BLaER1 (cell line): ENCODE measurements at regions not wholly inside any gene's neighbourhood (a gene's known extent, or its start where the extent isn't known, plus 50 kb on each side); places are given as distances from the start of the nearest gene placed in this dataset.

Experiments
- H3K27ac ChIP-seq: shearing (Covaris generic); formaldehyde crosslinking; 2 replicates; pipeline ENCODE4 v1.8.1; 2022
- H3K27me3 ChIP-seq: shearing (Covaris generic); formaldehyde crosslinking; 2 replicates; pipeline ENCODE4 v1.8.1; 2022
- H3K36me3 ChIP-seq: shearing (Covaris generic); formaldehyde crosslinking; 2 replicates; pipeline ENCODE4 v1.8.1; 2022
- H3K4me1 ChIP-seq: shearing (Covaris generic); formaldehyde crosslinking; 2 replicates; pipeline ENCODE4 v1.8.1; 2022
- H3K4me2 ChIP-seq: shearing (Covaris generic); formaldehyde crosslinking; 2 replicates; pipeline ENCODE4 v1.8.1; 2022
- H3K4me3 ChIP-seq: shearing (Covaris generic); formaldehyde crosslinking; 2 replicates; pipeline ENCODE4 v1.8.1; 2022
- H3K9ac ChIP-seq: shearing (Covaris generic); formaldehyde crosslinking; 2 replicates; pipeline ENCODE4 v1.8.1; 2022
- H3K9me3 ChIP-seq: shearing (Covaris generic); formaldehyde crosslinking; 2 replicates; pipeline ENCODE4 v1.8.1; 2022
- H4K20me1 ChIP-seq: shearing (Covaris generic); formaldehyde crosslinking; 2 replicates; pipeline ENCODE4 v1.8.1; 2022
- Cebpa-rat ChIP-seq: shearing (Covaris generic); IDR thresholded peaks from 2 replicates; pipeline ENCODE4 v1.8.1; 2022

DNA sequence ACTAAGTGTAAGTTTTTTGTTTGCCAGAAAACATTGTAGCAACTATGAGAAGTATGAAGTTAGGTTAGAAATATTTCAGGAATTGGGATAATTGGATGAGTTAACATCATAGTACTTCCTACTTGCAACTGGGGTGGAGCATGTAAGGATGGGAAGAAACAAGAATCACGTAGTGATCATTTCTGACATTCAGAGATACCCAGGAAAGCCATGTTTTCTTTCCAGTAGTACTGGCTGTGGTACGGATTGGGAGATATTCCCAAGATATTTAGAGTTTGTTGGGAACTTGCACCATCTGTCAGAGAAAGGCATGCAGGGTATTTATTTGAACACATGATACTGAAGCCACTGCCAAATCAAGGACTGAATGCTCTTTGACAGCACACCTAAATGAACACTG, 87.6 kb upstream of the SLC4A4 start:
- H3K4me1 ChIP-seq: no peaks in the 10 kb centered on the region
- H4K20me1 ChIP-seq: no peaks in the 10 kb centered on the region
- no peak overlapping the region for H3K27ac ChIP-seq
- no peak overlapping the region for H3K4me2 ChIP-seq
- H3K36me3 ChIP-seq: no peaks in the 10 kb centered on the region
- TF ChIP-seq Cebpa-rat: no peak
- H3K27me3 ChIP-seq: no peaks in the 10 kb centered on the region
- H3K4me3 ChIP-seq: no peak overlapping the region
- no peak overlapping the region for H3K9ac ChIP-seq
- no peaks in the 10 kb centered on the region for H3K9me3 ChIP-seq

DNA sequence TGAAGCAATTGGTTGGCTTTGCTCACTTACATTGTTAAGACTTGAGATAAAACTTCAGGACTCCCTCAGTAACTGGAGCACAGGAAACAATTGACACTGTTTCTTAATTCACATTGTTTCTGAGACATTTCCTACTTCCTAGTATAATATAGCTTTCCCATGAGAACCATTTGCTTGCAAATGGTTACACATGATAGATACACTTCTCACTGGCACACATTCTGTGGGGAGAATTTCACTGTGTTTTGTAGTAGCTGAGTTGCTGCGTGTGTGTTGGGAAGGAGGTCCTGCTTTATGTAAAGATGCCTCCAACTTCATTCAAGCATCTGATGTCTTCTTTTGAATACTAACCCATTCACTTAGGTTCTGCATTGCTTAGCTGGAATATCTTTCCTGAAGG, 85.3 kb upstream of the SLC4A4 start:
- H3K27me3 ChIP-seq: no peaks in the 10 kb centered on the region
- H3K9me3 ChIP-seq: no peaks in the 10 kb centered on the region
- no peak overlapping the region for H3K4me2 ChIP-seq
- no peak overlapping the region for H3K4me3 ChIP-seq
- no peaks in the 10 kb centered on the region for H3K36me3 ChIP-seq
- H3K4me1 ChIP-seq: no peaks in the 10 kb centered on the region
- no peak overlapping the region for H3K9ac ChIP-seq
- H4K20me1 ChIP-seq: no peaks in the 10 kb centered on the region
- no peak for TF ChIP-seq Cebpa-rat
- no peak overlapping the region for H3K27ac ChIP-seq

DNA sequence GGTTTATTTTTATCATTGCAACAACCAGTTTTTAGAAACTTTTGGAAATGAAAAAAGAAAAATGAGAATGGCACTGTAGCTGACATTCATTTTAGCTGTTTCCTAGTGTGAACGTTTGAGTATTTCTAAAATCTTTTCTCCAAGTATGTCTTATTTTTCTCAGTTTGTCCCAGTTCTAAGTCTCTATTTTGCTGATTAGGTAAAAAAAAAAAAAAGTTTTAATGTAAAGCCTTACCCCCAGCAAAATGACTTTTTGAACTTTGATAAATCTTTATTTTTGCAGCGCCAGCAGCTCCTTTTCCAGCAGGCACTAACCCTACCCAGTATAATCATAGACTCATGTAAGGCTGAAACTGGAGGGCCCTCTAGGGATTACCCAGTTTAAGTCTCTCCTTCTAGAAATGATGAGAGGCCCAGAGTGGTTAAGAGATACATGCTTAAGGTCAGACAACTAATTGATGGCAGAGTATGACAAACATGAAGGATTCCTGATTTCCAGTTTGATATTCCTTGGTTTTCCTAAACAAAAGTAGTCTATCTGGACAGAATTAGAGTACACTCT, 84.3 kb upstream of the SLC4A4 start:
- no peak for TF ChIP-seq Cebpa-rat
- Histone ChIP-seq H3K36me3 (no peaks in the 10 kb centered on the region), H4K20me1 (no peaks in the 10 kb centered on the region), H3K9me3 (no peaks in the 10 kb centered on the region), H3K9ac (no peak overlapping the region), H3K27me3 (no peaks in the 10 kb centered on the region), H3K4me1 (no peaks in the 10 kb centered on the region), H3K4me2 (no peak overlapping the region), H3K27ac (no peak overlapping the region), H3K4me3 (no peak overlapping the region)

DNA sequence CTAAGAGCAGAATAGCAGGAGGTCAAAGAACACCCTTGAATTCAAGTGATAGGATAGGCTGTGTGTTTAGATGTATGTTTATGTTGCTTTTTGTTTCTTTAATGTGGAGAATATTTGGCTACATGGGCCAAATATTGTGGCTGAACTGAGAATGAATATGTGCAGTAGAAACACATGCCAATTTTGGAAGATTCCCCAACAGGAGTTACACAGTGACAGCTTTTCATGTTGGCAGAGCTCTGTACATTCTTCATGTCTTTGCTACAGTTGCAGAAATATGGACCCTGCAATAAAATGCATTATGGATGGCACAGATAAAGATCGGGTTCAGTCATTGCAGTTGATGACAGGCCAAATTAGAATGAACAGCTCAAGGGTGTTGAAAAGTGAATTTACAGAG, 82.8 kb upstream of the SLC4A4 start:
- no peak overlapping the region for H3K27ac ChIP-seq
- H3K4me2 ChIP-seq: no peak overlapping the region
- H3K27me3 ChIP-seq: no peaks in the 10 kb centered on the region

DNA sequence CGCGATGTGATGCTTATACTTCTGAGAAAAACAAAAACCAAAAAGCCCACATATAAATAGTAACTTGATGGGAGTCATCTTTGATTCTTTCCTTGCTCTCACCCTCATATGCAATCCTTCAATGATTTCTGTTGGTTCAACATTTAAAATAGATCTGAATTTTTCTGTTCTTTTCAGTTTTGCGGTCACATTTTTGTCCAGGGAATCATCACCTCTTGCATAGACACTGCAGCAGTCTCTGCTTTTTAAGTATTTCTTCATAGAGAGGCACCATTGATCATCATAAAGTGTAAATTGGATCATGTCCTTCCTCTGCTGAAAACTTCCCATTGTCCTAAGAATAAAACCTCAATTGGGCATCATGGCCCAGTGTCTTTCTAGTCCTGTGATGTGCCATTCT, 81.1 kb upstream of the SLC4A4 start:
- Histone ChIP-seq H3K27me3 (no peaks in the 10 kb centered on the region), H4K20me1 (no peaks in the 10 kb centered on the region), H3K4me1 (peaks cover 6% of the 10 kb centered on the region; the same call in 1 of the 2 replicates), H3K36me3 (no peaks in the 10 kb centered on the region), H3K4me2 (no peak overlapping the region), H3K9me3 (no peaks in the 10 kb centered on the region), H3K27ac (no peak overlapping the region), H3K4me3 (no peak overlapping the region), H3K9ac (no peak overlapping the region)
- TF ChIP-seq Cebpa-rat: no peak

More for the DNA sequence above, 82.8 kb upstream of the SLC4A4 start:
- no peak for TF ChIP-seq Cebpa-rat
- Histone ChIP-seq H3K4me3 (no peak overlapping the region), H3K9me3 (no peaks in the 10 kb centered on the region), H4K20me1 (no peaks in the 10 kb centered on the region), H3K4me1 (peaks cover 6% of the 10 kb centered on the region; the same call in 1 of the 2 replicates), H3K36me3 (no peaks in the 10 kb centered on the region), H3K9ac (no peak overlapping the region)

DNA sequence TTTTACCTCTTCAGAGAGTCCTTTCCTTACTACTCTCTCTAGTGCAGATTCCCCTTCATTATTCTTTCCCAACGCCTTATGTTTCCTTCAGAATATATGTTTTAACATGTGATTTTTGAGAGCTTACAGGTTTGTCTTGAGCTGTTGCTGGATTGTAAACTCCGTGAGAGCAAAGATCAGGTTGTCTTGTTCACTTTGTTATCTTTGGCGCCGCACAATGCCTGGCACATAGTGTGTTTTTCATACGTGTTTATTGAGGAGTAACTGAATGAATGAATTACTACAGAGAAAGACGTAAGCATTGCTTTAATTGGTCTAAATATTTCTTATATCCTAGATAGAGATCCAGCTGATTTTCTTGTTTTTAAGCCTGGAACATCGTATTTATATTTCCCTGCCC, 80.5 kb upstream of the SLC4A4 start:
- no peaks in the 10 kb centered on the region for H4K20me1 ChIP-seq
- no peak overlapping the region for H3K27ac ChIP-seq
- H3K9ac ChIP-seq: no peak overlapping the region
- no peak for TF ChIP-seq Cebpa-rat
- H3K4me1 ChIP-seq: peaks cover 6% of the 10 kb centered on the region; the same call in 1 of the 2 replicates
- no peaks in the 10 kb centered on the region for H3K27me3 ChIP-seq
- no peaks in the 10 kb centered on the region for H3K36me3 ChIP-seq
- no peak overlapping the region for H3K4me3 ChIP-seq
- no peaks in the 10 kb centered on the region for H3K9me3 ChIP-seq
- no peak overlapping the region for H3K4me2 ChIP-seq

DNA sequence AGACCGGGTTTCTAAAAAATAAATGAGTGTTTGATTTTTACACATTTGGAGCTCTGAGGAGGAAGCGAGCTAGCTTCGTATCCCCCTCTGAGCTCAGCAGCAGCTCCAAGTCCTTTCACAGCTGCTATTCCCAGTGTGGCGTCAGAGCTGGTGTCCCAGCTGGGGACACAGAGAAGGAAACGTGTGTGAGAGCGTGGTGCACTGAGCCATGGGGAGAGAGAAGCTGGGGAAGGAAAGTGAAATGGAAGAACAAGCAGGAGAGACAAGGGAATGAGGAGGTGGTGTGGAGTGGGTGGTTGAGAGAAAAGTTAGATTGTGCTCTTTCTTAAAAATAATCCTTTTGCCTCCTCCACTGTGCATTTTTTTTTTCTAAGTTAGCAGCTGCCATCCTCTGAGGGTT, 79.5 kb upstream of the SLC4A4 start:
- H3K4me2 ChIP-seq: no peak overlapping the region

DNA sequence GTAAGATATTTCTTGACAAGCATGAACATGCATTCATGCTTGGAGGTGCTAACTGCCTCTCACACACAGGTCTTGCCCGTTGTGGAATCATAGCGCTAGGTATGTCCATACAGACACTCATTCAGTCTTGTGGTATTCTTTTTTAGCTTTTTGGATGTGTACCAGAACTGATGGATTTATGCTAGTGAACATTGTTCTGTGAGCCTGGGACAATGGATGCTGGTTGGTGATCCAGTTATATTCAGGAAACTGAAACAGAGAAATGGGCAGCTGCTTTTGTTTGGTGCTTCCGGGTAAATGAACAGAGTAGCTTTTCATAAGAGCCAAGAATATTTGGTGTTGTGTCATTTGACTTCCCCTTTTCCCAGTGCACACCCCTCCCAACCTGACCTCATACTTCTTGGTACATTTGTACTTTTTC, 78.9 kb upstream of the SLC4A4 start:
- no peak overlapping the region for H3K27ac ChIP-seq
- TF ChIP-seq Cebpa-rat: no peak
- peaks cover 6% of the 10 kb centered on the region; the same call in 1 of the 2 replicates for H3K4me1 ChIP-seq
- no peaks in the 10 kb centered on the region for H3K9me3 ChIP-seq
- H4K20me1 ChIP-seq: no peaks in the 10 kb centered on the region
- H3K9ac ChIP-seq: no peak overlapping the region
- H3K4me2 ChIP-seq: no peak overlapping the region
- H3K27me3 ChIP-seq: no peaks in the 10 kb centered on the region
- H3K36me3 ChIP-seq: no peaks in the 10 kb centered on the region
- no peak overlapping the region for H3K4me3 ChIP-seq

More for the DNA sequence above, 79.5 kb upstream of the SLC4A4 start:
- no peaks in the 10 kb centered on the region for H3K36me3 ChIP-seq
- no peaks in the 10 kb centered on the region for H3K9me3 ChIP-seq
- H3K27me3 ChIP-seq: no peaks in the 10 kb centered on the region
- no peak overlapping the region for H3K9ac ChIP-seq
- no peaks in the 10 kb centered on the region for H4K20me1 ChIP-seq
- no peak overlapping the region for H3K27ac ChIP-seq
- no peak for TF ChIP-seq Cebpa-rat
- H3K4me3 ChIP-seq: no peak overlapping the region
- H3K4me1 ChIP-seq: peaks cover 6% of the 10 kb centered on the region; the same call in 1 of the 2 replicates

DNA sequence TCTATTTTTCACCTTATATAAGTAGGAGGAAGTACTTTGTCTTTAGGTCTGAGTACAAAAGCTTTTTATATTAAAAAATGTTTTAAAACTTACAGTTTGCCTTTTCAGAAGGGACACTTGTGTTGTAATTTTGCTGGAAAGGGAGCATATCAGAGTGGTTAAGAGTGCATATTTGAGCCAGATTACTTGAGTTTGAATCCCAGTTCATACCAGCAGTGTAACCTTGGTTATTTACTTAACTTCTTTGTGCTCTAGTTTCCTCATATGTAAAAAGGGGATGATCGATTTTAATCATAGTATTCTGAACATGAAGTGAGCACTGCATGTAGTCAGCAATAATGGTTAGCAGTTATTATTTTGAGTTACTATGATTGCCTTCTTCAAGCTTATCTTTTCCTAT, 78.3 kb upstream of the SLC4A4 start:
- Histone ChIP-seq H3K4me2 (no peak overlapping the region), H3K36me3 (no peaks in the 10 kb centered on the region), H3K4me3 (no peak overlapping the region), H3K9me3 (no peaks in the 10 kb centered on the region), H3K27me3 (no peaks in the 10 kb centered on the region), H3K27ac (no peak overlapping the region), H3K9ac (no peak overlapping the region), H4K20me1 (no peaks in the 10 kb centered on the region), H3K4me1 (peaks cover 6% of the 10 kb centered on the region; the same call in 1 of the 2 replicates)
- TF ChIP-seq Cebpa-rat: no peak

DNA sequence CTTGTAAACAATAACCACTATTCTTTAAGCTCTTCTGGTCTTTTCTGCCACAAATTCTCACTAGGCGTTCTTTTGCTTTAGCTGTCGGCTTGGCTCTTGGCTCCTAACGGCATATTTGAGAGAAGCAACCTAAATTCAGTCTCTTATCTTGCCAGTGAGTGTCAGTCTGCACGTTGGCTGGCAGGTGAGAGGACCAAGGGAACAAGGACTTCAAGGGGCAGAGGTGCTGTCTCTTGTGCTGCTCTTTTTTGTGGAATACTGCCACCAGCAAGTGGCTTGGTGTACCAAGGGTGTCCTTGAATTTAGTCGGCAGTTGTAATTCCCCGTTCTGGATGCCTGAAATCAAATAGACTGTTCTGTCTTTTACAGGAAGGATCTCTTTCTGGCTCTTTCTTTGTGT, 77.8 kb upstream of the SLC4A4 start:
- H3K4me2 ChIP-seq: no peak overlapping the region
- H3K27ac ChIP-seq: no peak overlapping the region
- H3K4me1 ChIP-seq: peaks cover 8% of the 10 kb centered on the region
- H3K4me3 ChIP-seq: no peak overlapping the region
- H3K9ac ChIP-seq: no peak overlapping the region
- no peaks in the 10 kb centered on the region for H3K27me3 ChIP-seq
- TF ChIP-seq Cebpa-rat: no peak
- H4K20me1 ChIP-seq: no peaks in the 10 kb centered on the region
- no peaks in the 10 kb centered on the region for H3K36me3 ChIP-seq
- no peaks in the 10 kb centered on the region for H3K9me3 ChIP-seq

DNA sequence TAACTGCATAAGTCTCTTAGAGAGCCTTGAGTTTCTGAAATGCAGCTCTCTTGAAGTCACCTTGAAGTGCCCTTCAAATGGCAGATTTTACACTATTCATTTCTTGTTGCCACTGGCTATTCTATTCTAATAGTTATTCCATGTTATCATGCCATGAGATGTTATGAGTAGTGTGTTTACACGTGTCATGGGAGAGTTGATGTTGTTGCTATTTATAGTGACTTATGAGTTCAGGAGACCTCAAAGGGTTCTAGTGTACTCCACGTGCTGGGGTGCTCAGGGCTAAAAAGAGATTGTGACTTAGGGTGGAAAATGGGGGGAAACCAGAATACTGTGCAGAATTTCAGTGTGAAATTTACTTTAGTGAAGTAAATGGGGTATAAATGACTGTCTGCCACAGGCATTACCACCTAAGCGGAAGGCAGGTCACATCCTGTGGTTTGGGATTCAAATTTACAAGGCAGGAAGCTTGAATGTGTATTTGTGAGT, 77.1 kb upstream of the SLC4A4 start:
- Histone ChIP-seq H3K27me3 (no peaks in the 10 kb centered on the region), H3K4me2 (no peak overlapping the region), H3K9me3 (no peaks in the 10 kb centered on the region), H3K4me3 (no peak overlapping the region), H3K9ac (no peak overlapping the region), H4K20me1 (no peaks in the 10 kb centered on the region), H3K36me3 (no peaks in the 10 kb centered on the region), H3K27ac (no peak overlapping the region), H3K4me1 (peaks cover 15% of the 10 kb centered on the region)
- no peak for TF ChIP-seq Cebpa-rat
